ENCODE measurements at regions not wholly inside any gene's neighbourhood (a gene's known extent, or its start where the extent isn't known, plus 50 kb on each side); places are given as distances from the start of the nearest gene placed in this dataset.

DNA sequence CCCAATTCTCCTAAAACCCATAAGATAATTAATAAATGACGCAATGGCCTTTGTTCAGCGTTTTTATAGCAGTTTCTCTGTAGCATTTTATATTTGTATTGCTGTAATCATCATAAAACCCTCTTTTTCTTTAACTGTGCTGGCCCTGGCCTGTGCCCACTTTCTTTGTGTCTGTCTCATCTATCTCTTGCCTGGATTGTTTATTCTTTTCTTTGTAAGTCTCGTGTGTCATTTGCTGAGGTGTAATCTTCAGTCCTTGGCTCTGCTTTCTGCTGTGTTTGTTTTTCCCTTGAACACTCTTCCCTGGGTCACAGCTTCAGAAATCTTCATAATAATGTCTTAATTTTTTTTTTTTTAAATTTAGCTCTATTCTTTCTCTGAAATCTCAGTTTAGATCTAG is 525.8 kb upstream of the LINC00305 start:
- Histone ChIP-seq H3K36me3 (ENCODE audit: control insufficient read depth, insufficient read depth, low read length) (no peaks in the 10 kb centered on the region), H3K9me3 (replicated peaks; ENCODE audit: control insufficient read depth, insufficient read depth, low read depth, low read length) (no peaks in the 10 kb centered on the region), H3K4me3 (no peak overlapping the region), H3K9ac (ENCODE audit: insufficient read depth in 1 of 2, low read depth in 2 of 2, low read length in 2 of 2) (no peak overlapping the region), H3K4me1 (replicated peaks in 1 of 2; ENCODE audit: control insufficient read depth in 2 of 2, insufficient read depth in 2 of 2, low read length in 2 of 2) (no peaks in the 10 kb centered on the region), H3K9me1 (ENCODE audit: control insufficient read depth, insufficient read depth, low read length) (no peaks in the 10 kb centered on the region), H3K4me2 (ENCODE audit: insufficient read depth, low read length) (no peak overlapping the region), H4K20me1 (replicated peaks; ENCODE audit: control insufficient read depth, insufficient read depth, low read length) (no peaks in the 10 kb centered on the region), H3K79me2 (ENCODE audit: control insufficient read depth, insufficient read depth, low read length) (no peaks in the 10 kb centered on the region), H3K27me3 (ENCODE audit: control insufficient read depth in 2 of 2, insufficient read depth in 2 of 2, low read length in 2 of 2) (no peaks in the 10 kb centered on the region), H3K27ac (ENCODE audit: extremely low read depth, low read depth, low read length) (no peak overlapping the region), H2AFZ (ENCODE audit: low read depth, low read length) (no peak overlapping the region)
- FAIRE-seq (no peak), DNase-seq (ENCODE audit: extremely low read depth in 1 of 4, low spot score in 3 of 4) (no peak), ATAC-seq (no peak)
- CTCF ChIA-PET (ENCODE audit: low intra/inter-chr PET ratio): no interaction called here
- BruUV-seq (replicated peaks): no TSS peak
- in situ Hi-C loops (cut with MboI) (no loop called here), intact Hi-C loops (cut with micrococcal nuclease) (no loop called here)
- POLR2A ChIA-PET: no interaction called here
- 0% methylated on average over 3 of the region's 3 CpGs for WGBS (ENCODE audit: insufficient coverage, low coverage, missing lambda C conversion rate)
- no peak for TF ChIP-seq MTA3 (IDR thresholded peaks at IDR 0.05; ENCODE audit: borderline replicate concordance)
- TF ChIP-seq NFYB (IDR thresholded peaks at IDR 0.05; ENCODE audit: extremely low read depth, insufficient read length): no peak
- no peak for TF ChIP-seq BCOR (IDR thresholded peaks at IDR 0.05)
- no peak for TF ChIP-seq HNRNPK (IDR thresholded peaks at IDR 0.05; ENCODE audit: low read depth, low read length, poor library complexity, severe bottlenecking)
- TF ChIP-seq RHOXF2B (CRISPR knock-in tag; conservative IDR thresholded peaks at IDR 0.05): no peak
- TF ChIP-seq, protein P1, sequence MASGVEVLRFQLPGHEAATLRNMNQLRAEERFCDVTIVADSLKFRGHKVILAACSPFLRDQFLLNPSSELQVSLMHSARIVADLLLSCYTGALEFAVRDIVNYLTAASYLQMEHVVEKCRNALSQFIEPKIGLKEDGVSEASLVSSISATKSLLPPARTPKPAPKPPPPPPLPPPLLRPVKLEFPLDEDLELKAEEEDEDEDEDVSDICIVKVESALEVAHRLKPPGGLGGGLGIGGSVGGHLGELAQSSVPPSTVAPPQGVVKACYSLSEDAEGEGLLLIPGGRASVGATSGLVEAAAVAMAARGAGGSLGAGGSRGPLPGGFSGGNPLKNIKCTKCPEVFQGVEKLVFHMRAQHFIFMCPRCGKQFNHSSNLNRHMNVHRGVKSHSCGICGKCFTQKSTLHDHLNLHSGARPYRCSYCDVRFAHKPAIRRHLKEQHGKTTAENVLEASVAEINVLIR (CRISPR knock-in tag; IDR thresholded peaks at IDR 0.05): no peak
- no peak for TF ChIP-seq TEAD4 (IDR thresholded peaks at IDR 0.05; ENCODE audit: low read length)
- no peak for TF ChIP-seq TEAD4 (CRISPR knock-in tag; IDR thresholded peaks at IDR 0.05; ENCODE audit: borderline replicate concordance)
- TF ChIP-seq, protein P2, sequence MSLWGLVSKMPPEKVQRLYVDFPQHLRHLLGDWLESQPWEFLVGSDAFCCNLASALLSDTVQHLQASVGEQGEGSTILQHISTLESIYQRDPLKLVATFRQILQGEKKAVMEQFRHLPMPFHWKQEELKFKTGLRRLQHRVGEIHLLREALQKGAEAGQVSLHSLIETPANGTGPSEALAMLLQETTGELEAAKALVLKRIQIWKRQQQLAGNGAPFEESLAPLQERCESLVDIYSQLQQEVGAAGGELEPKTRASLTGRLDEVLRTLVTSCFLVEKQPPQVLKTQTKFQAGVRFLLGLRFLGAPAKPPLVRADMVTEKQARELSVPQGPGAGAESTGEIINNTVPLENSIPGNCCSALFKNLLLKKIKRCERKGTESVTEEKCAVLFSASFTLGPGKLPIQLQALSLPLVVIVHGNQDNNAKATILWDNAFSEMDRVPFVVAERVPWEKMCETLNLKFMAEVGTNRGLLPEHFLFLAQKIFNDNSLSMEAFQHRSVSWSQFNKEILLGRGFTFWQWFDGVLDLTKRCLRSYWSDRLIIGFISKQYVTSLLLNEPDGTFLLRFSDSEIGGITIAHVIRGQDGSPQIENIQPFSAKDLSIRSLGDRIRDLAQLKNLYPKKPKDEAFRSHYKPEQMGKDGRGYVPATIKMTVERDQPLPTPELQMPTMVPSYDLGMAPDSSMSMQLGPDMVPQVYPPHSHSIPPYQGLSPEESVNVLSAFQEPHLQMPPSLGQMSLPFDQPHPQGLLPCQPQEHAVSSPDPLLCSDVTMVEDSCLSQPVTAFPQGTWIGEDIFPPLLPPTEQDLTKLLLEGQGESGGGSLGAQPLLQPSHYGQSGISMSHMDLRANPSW (CRISPR knock-in tag; IDR thresholded peaks at IDR 0.05): no peak
- no peak for TF ChIP-seq EHMT2 (IDR thresholded peaks at IDR 0.05)
- no peak for TF ChIP-seq TRIM24 (IDR thresholded peaks at IDR 0.05)
- TF ChIP-seq, protein P3, sequence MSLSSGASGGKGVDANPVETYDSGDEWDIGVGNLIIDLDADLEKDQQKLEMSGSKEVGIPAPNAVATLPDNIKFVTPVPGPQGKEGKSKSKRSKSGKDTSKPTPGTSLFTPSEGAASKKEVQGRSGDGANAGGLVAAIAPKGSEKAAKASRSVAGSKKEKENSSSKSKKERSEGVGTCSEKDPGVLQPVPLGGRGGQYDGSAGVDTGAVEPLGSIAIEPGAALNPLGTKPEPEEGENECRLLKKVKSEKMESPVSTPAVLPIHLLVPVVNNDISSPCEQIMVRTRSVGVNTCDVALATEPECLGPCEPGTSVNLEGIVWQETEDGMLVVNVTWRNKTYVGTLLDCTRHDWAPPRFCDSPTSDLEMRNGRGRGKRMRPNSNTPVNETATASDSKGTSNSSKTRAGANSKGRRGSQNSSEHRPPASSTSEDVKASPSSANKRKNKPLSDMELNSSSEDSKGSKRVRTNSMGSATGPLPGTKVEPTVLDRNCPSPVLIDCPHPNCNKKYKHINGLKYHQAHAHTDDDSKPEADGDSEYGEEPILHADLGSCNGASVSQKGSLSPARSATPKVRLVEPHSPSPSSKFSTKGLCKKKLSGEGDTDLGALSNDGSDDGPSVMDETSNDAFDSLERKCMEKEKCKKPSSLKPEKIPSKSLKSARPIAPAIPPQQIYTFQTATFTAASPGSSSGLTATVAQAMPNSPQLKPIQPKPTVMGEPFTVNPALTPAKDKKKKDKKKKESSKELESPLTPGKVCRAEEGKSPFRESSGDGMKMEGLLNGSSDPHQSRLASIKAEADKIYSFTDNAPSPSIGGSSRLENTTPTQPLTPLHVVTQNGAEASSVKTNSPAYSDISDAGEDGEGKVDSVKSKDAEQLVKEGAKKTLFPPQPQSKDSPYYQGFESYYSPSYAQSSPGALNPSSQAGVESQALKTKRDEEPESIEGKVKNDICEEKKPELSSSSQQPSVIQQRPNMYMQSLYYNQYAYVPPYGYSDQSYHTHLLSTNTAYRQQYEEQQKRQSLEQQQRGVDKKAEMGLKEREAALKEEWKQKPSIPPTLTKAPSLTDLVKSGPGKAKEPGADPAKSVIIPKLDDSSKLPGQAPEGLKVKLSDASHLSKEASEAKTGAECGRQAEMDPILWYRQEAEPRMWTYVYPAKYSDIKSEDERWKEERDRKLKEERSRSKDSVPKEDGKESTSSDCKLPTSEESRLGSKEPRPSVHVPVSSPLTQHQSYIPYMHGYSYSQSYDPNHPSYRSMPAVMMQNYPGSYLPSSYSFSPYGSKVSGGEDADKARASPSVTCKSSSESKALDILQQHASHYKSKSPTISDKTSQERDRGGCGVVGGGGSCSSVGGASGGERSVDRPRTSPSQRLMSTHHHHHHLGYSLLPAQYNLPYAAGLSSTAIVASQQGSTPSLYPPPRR (CRISPR knock-in tag; IDR thresholded peaks at IDR 0.05; ENCODE audit: borderline replicate concordance): no peak
- no peak for TF ChIP-seq HNRNPLL (IDR thresholded peaks at IDR 0.05; ENCODE audit: low read depth, low read length, poor library complexity, severe bottlenecking)
- TF ChIP-seq ELF1 (tag; IDR thresholded peaks at IDR 0.05): no peak
- no peak for TF ChIP-seq SP2 (IDR thresholded peaks at IDR 0.05; ENCODE audit: extremely low read depth, low read depth, low read length, poor library complexity, severe bottlenecking)
- TF ChIP-seq CBX3 (IDR thresholded peaks at IDR 0.05; ENCODE audit: borderline replicate concordance in 1 of 2, low read length in 2 of 2): no peak
- TF ChIP-seq ZNF274 (IDR thresholded peaks at IDR 0.05; ENCODE audit: borderline replicate concordance, low read depth, low read length): no peak

Measured in K562 (cell line).